ENCODE measurements at regions not wholly inside any gene's neighbourhood (a gene's known extent, or its start where the extent isn't known, plus 50 kb on each side); places are given as distances from the start of the nearest gene placed in this dataset.

- DNase-seq (ENCODE audit: low spot score), result no peak
Measured at GRCh38 chr2:45301307-45302277, 292.3 kb upstream of the SIX2 start.

- DNase-seq (ENCODE audit: low spot score), result no peak
Measured at GRCh38 chr2:45300026-45300750, 290.9 kb upstream of the SIX2 start.

- DNase-seq (ENCODE audit: low spot score), result no peak
Measured at GRCh38 chr2:45299361-45299760, 290.1 kb upstream of the SIX2 start.

- no peak for DNase-seq (ENCODE audit: low spot score)
Measured at GRCh38 chr2:45293182-45293581, 283.9 kb upstream of the SIX2 start.

- no peak for DNase-seq (ENCODE audit: low spot score)
Measured at GRCh38 chr2:45291296-45291701, 282.0 kb upstream of the SIX2 start.

- DNase-seq (ENCODE audit: low spot score), result no peak
Measured at GRCh38 chr2:45289997-45290709, 280.9 kb upstream of the SIX2 start.

- no peak for DNase-seq (ENCODE audit: low spot score)
Measured at GRCh38 chr2:45288532-45289417, 279.5 kb upstream of the SIX2 start.

GRCh38 chr2:45287045-45287444, 277.8 kb upstream of the SIX2 start:
- DNase-seq (ENCODE audit: low spot score), result no peak

GRCh38 chr2:45285771-45286390, 276.6 kb upstream of the SIX2 start:
- DNase-seq (ENCODE audit: low spot score), result no peak

- DNase-seq (ENCODE audit: low spot score), result no peak
Measured at GRCh38 chr2:45285311-45285710, 276.1 kb upstream of the SIX2 start.

GRCh38 chr2:45284621-45284995, 275.4 kb upstream of the SIX2 start:
- no peak for DNase-seq (ENCODE audit: low spot score)

- no peak for DNase-seq (ENCODE audit: low spot score)
Measured at GRCh38 chr2:45283764-45284620, 274.7 kb upstream of the SIX2 start.

GRCh38 chr2:45282646-45283045, 273.4 kb upstream of the SIX2 start:
- DNase-seq (ENCODE audit: low spot score), result no peak

- no peak for DNase-seq (ENCODE audit: low spot score)
Measured at GRCh38 chr2:45281311-45281710, 272.1 kb upstream of the SIX2 start.

- DNase-seq (ENCODE audit: low spot score), result no peak
Measured at GRCh38 chr2:45280794-45281193, 271.5 kb upstream of the SIX2 start.

- no peak for DNase-seq (ENCODE audit: low spot score)
Measured at GRCh38 chr2:45279356-45279755, 270.1 kb upstream of the SIX2 start.

GRCh38 chr2:45278365-45279078, 269.3 kb upstream of the SIX2 start:
- no peak for DNase-seq (ENCODE audit: low spot score)

- no peak for DNase-seq (ENCODE audit: low spot score)
Measured at GRCh38 chr2:45276914-45277313, 267.7 kb upstream of the SIX2 start.

- no peak for DNase-seq (ENCODE audit: low spot score)
Measured at GRCh38 chr2:45275806-45276205, 266.6 kb upstream of the SIX2 start.
